ENCODE measurements at regions not wholly inside any gene's neighbourhood (a gene's known extent, or its start where the extent isn't known, plus 50 kb on each side); places are given as distances from the start of the nearest gene placed in this dataset.

GRCh38 chr13:46953331-46953730, 56.5 kb upstream of the HTR2A start:
- Histone ChIP-seq H2BK120ac (ENCODE audit: low read depth, low read length) (no peak overlapping the region), H2BK20ac (ENCODE audit: low read depth, low read length) (no peak overlapping the region), H4K91ac (ENCODE audit: insufficient read depth, low read depth, low read length) (no peak overlapping the region), H3K23ac (ENCODE audit: low read depth, low read length) (no peak overlapping the region), H3K4me2 (ENCODE audit: low read depth, low read length) (no peak overlapping the region), H3K9me1 (ENCODE audit: insufficient read depth, low read length) (no peaks in the 10 kb centered on the region), H3K36me3 (ENCODE audit: control insufficient read depth, insufficient read depth, low read length) (no peaks in the 10 kb centered on the region), H2BK5ac (ENCODE audit: low read depth, low read length, poor library complexity, severe bottlenecking) (no peak overlapping the region), H4K20me1 (ENCODE audit: insufficient read depth, low read length) (no peaks in the 10 kb centered on the region), H2AFZ (replicated peaks; ENCODE audit: low read length, poor library complexity) (no peak overlapping the region), H2AK9ac (replicated peaks; ENCODE audit: low read depth, low read length, poor library complexity) (no peak overlapping the region), H3K56ac (ENCODE audit: extremely low read depth, insufficient read depth, low read length) (no peak overlapping the region), H4K8ac (ENCODE audit: low read depth in 2 of 2, low read length in 2 of 2) (no peak overlapping the region), H2AK5ac (ENCODE audit: low read depth, low read length) (no peak overlapping the region), H3K9me3 (ENCODE audit: control insufficient read depth, insufficient read depth, low read length) (no peaks in the 10 kb centered on the region), H3K18ac (ENCODE audit: low read depth, low read length) (no peak overlapping the region), H4K5ac (ENCODE audit: low read depth, low read length) (no peak overlapping the region), H3K4me1 (ENCODE audit: control insufficient read depth, insufficient read depth, low read length) (no peaks in the 10 kb centered on the region), H3K4me3 (ENCODE audit: insufficient read depth, low read depth, low read length) (no peak overlapping the region), H3K27ac (ENCODE audit: insufficient read depth, low read length) (no peak overlapping the region), H3K79me1 (ENCODE audit: low read depth in 1 of 2, low read length in 2 of 2) (no peaks in the 10 kb centered on the region), H3K27me3 (ENCODE audit: control insufficient read depth, insufficient read depth, low read length) (no peaks in the 10 kb centered on the region), H3K4ac (ENCODE audit: low read depth, low read length) (no peak overlapping the region), H3K9ac (ENCODE audit: low read depth, low read length) (no peak overlapping the region), H3K14ac (replicated peaks; ENCODE audit: low read depth, low read length) (no peak overlapping the region), H2BK15ac (ENCODE audit: low read depth, low read length) (no peak overlapping the region)
- no peak for DNase-seq
- no TSS peak for BruUV-seq (replicated peaks)
- no peak for ATAC-seq (ENCODE audit: low read depth)
- in situ Hi-C loops (cut with MboI; ENCODE audit: low sequenced_read_pairs) (no loop called here), dilution Hi-C loops (cut with HindIII; ENCODE audit: low sequenced_read_pairs, unreplicated experiment) (no loop called here), intact Hi-C loops (cut with micrococcal nuclease) (no loop called here)
- no CpG with 5 or more reads among the region's 3 CpGs for WGBS, 2 experiments (ENCODE audit: extremely low coverage in 2 of 2, insufficient read length in 1 of 2)
- ChIA-PET POLR2A (ENCODE audit: unreplicated experiment) (no interaction called here), CTCF (no interaction called here)
- TF ChIP-seq RFX5 (IDR thresholded peaks at IDR 0.05; ENCODE audit: low read depth, low read length), result no peak
- TF ChIP-seq USF2 (IDR thresholded peaks at IDR 0.05; ENCODE audit: low read depth, low read length), result no peak
- TF ChIP-seq RCOR1 (IDR thresholded peaks at IDR 0.05; ENCODE audit: insufficient replicate concordance, low read length), result no peak
- TF ChIP-seq SMC3 (IDR thresholded peaks at IDR 0.05; ENCODE audit: low read depth, low read length), result no peak
- TF ChIP-seq NFE2L2 (IDR thresholded peaks at IDR 0.05; ENCODE audit: low read depth, low read length), result no peak
- no peak for TF ChIP-seq CEBPB (IDR thresholded peaks at IDR 0.05; ENCODE audit: low read depth, low read length)
- TF ChIP-seq RAD21 (IDR thresholded peaks at IDR 0.05; ENCODE audit: low read length), result no peak
- no peak for TF ChIP-seq MAZ (IDR thresholded peaks at IDR 0.05; ENCODE audit: borderline replicate concordance, low read depth, low read length)
- no peak for TF ChIP-seq MAFK (IDR thresholded peaks at IDR 0.05; ENCODE audit: low read depth, low read length)
- no peak for TF ChIP-seq CTCF (conservative IDR thresholded peaks at IDR 0.05; ENCODE audit: low read depth, low read length)
- no peak for TF ChIP-seq CHD1 (IDR thresholded peaks at IDR 0.05; ENCODE audit: low read depth, low read length)
- no peak for TF ChIP-seq BHLHE40 (IDR thresholded peaks at IDR 0.05; ENCODE audit: low read depth, low read length)
- no peak for TF ChIP-seq ELK1 (IDR thresholded peaks at IDR 0.05; ENCODE audit: borderline replicate concordance, low read depth, low read length)
- no peak for TF ChIP-seq POLR2A (IDR thresholded peaks at IDR 0.05; ENCODE audit: low read depth, low read length)
